Activated T-helper 2 cell treated with anti-CD3 and anti-CD28 coated beads, Interferon-gamma antibody, Interleukin-2, Interleukin-4, amounts not matched to agents 10 μg/mL and 5 μg/mL and 100 μg/mL, durations not matched to agents 14 hours and 24 hours and 36 hours (primary cell): ENCODE measurements at regions not wholly inside any gene's neighbourhood (a gene's known extent, or its start where the extent isn't known, plus 50 kb on each side); places are given as distances from the start of the nearest gene placed in this dataset.
"Not testable (repeated sequence)": the region's sequence is repeated elsewhere in the genome, so short reads cannot be mapped to it uniquely, and the experiment has no call there.

Experiments used
- DNase-seq: peaks from one replicate; pipeline ENCODE4 v3.0.0; 2021; ENCODE audit warnings: low spot score
- H3K27ac Mint-ChIP-seq: one replicate; pipeline ENCODE4 v1.8.0; 2021; ENCODE audit warnings: mixed read lengths
- H3K27me3 Mint-ChIP-seq: one replicate; pipeline ENCODE4 v1.8.0; 2021; ENCODE audit warnings: low read depth, mixed read lengths
- H3K36me3 Mint-ChIP-seq: one replicate; pipeline ENCODE4 v1.8.0; 2021; ENCODE audit warnings: low read depth, mixed read lengths
- H3K4me1 Mint-ChIP-seq: one replicate; pipeline ENCODE4 v1.8.0; 2021; ENCODE audit warnings: low read depth, mixed read lengths
- H3K4me3 Mint-ChIP-seq: one replicate; pipeline ENCODE4 v1.8.0; 2021; ENCODE audit warnings: low read depth, mild to moderate bottlenecking, moderate library complexity, mixed read lengths
- H3K9me3 Mint-ChIP-seq: one replicate; pipeline ENCODE4 v1.8.0; 2021; ENCODE audit warnings: mixed read lengths
- intact Hi-C: fragments of 100-400 bp; cut with micrococcal nuclease; formaldehyde crosslinking; loops from one replicate; pipeline ENCODE4 v1.15.1; 2023

DNA sequence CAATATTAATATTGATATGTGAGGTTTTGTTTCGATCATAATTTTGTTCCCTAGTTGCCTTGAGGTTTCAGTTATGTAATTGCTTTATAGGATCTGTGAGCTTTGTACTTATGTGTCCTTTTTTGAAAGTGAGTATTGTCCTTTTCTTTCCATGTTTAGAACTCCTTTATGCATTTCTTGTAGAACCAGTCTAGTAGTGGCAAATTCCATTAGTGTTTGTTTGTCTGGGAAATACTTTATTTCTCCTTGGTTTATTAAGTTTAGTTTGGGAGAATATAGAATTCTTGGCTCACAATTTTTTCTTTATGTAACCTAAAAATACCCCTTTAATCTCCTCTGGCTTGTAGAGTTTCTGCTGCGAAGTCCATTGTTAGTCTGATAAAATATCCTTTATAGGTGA is 127.5 kb upstream of the KITLG start:
- no peaks in the 10 kb centered on the region for H3K36me3 Mint-ChIP-seq
- intact Hi-C loops: no loop called here
- H3K4me3 Mint-ChIP-seq: no peak overlapping the region
- no peak for DNase-seq
- no peaks in the 10 kb centered on the region for H3K4me1 Mint-ChIP-seq
- H3K27me3 Mint-ChIP-seq: no peaks in the 10 kb centered on the region
- H3K27ac Mint-ChIP-seq: no peak overlapping the region
- peaks cover 12% of the 10 kb centered on the region for H3K9me3 Mint-ChIP-seq

DNA sequence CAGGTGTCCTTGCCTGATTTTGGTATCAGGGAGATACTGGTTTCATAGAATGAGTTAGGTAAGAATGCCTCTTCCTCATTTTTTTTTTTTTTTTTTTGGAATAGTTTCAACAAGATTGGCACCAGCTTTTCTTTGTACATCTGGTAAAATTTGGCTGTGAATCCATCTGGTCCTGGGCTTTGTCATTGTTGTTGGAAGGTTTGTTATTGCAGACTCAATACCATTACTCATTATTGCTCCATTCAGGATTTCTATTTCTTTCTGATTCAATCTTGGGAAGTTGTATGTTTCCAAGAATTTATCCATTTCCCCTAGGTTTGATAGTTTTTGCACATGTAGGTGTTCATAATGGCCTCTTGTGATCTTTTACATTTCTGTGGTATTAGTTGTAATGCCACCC is 126.0 kb upstream of the KITLG start:
- Mint-ChIP-seq H3K27me3 (no peaks in the 10 kb centered on the region), H3K27ac (no peak overlapping the region), H3K4me3 (no peak overlapping the region), H3K4me1 (no peaks in the 10 kb centered on the region), H3K36me3 (no peaks in the 10 kb centered on the region), H3K9me3 (peaks cover 12% of the 10 kb centered on the region)
- no peak for DNase-seq
- intact Hi-C loops: no loop called here

DNA sequence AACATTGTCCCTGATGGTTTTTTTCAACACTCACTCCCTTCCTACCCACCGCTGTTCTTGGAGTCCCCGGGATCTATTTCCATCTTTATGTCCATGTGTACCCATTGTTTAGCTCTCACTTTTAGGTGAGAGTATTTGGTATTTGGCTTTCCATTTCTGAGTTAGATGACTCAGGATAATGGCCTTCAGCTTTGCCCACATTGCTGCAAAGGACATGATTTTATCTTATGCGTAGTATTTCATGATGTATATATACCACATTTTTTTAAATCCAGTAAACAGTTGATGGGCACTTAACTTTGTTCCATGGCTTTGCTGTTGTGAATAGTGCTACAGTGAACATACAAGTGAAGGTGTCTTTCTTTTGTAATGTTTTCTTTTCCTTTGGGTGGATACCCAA is 123.5 kb upstream of the KITLG start:
- no peak for DNase-seq
- Mint-ChIP-seq H3K4me3 (no peak overlapping the region), H3K9me3 (peaks cover 12% of the 10 kb centered on the region), H3K4me1 (no peaks in the 10 kb centered on the region), H3K27ac (no peak overlapping the region), H3K36me3 (no peaks in the 10 kb centered on the region), H3K27me3 (no peaks in the 10 kb centered on the region)
- intact Hi-C loops: no loop called here

DNA sequence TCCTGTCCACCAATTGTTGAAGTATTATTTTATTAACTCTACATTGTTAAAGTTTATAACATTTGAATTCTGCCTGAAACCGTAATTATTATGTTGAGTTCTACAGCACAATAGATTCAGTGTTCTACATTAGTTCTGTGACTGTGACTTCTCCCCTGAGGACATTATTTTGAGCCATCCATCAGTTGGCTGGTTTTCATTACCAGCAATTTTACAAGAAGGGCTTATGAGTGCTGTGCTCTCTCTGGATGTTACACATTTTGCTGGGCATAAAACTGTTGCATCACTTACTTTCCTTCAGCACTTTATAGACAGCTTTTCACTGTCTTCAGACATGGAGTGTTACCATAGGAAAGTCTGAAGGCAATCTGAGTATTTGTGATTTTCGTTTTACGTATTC is 118.2 kb upstream of the KITLG start:
- Mint-ChIP-seq H3K4me1 (no peaks in the 10 kb centered on the region), H3K4me3 (no peak overlapping the region), H3K36me3 (no peaks in the 10 kb centered on the region), H3K27ac (no peak overlapping the region), H3K27me3 (no peaks in the 10 kb centered on the region), H3K9me3 (peaks cover 4% of the 10 kb centered on the region)
- no peak for DNase-seq
- intact Hi-C loops: no loop called here

DNA sequence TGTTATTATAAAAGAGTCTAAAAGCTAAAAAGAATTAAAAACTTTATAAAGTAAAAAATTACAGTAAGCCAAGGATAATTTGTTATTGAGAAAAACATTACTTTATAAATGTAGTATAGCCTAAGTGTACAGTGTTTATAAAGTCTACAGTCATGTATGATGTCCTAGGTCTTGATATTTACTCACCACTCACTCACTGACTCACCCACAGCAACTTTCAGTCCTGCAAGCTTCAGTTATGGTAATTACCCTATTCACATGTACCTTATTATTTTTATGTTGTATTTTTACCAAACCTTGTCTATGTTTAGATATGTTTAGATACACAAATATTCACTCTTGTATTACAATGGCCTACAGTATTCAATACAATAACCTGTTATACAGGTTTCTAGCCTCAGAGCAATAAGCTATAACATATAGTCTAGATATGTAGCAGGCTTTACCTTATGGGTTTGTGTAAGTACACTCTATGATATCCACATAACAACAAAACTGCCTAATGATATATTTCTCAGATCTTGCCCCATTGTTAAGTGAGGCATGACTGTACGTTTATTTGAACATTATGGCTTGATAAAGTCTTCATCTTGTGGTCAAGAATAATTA is 113.7 kb upstream of the KITLG start:
- Mint-ChIP-seq H3K27me3 (no peaks in the 10 kb centered on the region), H3K4me3 (no peak overlapping the region), H3K9me3 (peaks cover 4% of the 10 kb centered on the region), H3K4me1 (no peaks in the 10 kb centered on the region), H3K36me3 (no peaks in the 10 kb centered on the region), H3K27ac (no peak overlapping the region)
- intact Hi-C loops: no loop called here
- DNase-seq: no peak

DNA sequence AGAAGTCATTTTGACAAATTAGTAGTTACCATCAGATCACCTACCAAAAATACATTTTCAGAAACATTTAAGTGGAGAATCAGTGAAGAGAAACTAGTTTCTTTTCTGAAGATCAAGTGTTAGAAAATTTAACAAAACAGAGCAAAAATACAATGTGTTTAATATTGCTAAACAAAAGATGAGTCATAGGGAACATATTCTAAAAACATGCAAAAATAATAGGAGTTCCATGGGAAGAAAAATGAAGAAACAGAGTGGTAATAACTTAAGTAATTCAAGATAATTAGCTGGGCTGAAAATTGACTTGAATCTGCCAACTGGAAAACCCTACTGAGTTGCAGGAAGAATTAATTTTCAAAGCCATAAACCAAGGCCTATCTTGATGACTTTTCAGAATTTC is 111.5 kb upstream of the KITLG start:
- no peak for DNase-seq
- no peak overlapping the region for H3K27ac Mint-ChIP-seq
- peaks cover 4% of the 10 kb centered on the region for H3K9me3 Mint-ChIP-seq
- H3K4me3 Mint-ChIP-seq: no peak overlapping the region
- no peaks in the 10 kb centered on the region for H3K27me3 Mint-ChIP-seq
- no peaks in the 10 kb centered on the region for H3K4me1 Mint-ChIP-seq
- intact Hi-C loops: no loop called here
- no peaks in the 10 kb centered on the region for H3K36me3 Mint-ChIP-seq

DNA sequence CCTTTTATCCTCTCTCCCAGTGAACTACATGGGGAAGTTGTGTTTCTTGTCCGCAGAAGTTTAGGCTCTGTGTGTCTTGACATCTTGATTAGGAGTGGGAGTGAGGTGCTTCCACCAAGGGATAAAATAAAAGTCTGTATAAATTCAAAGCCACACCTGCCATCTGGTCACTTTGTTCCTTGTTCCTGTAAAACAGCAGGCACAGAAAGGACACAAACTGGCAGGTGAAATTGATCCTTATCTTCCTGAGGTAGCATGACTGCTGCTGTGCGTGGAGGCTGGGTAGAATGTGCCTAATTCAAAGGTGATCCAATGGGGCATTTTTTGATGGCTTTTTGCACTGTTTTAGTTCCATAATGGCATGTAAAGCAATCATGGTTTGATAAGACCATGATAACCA is 104.3 kb upstream of the KITLG start:
- H3K36me3 Mint-ChIP-seq: no peaks in the 10 kb centered on the region
- H3K27ac Mint-ChIP-seq: no peak overlapping the region
- no peaks in the 10 kb centered on the region for H3K9me3 Mint-ChIP-seq
- intact Hi-C loops: no loop called here
- H3K4me3 Mint-ChIP-seq: no peak overlapping the region
- no peaks in the 10 kb centered on the region for H3K4me1 Mint-ChIP-seq
- H3K27me3 Mint-ChIP-seq: no peaks in the 10 kb centered on the region
- DNase-seq: no peak

DNA sequence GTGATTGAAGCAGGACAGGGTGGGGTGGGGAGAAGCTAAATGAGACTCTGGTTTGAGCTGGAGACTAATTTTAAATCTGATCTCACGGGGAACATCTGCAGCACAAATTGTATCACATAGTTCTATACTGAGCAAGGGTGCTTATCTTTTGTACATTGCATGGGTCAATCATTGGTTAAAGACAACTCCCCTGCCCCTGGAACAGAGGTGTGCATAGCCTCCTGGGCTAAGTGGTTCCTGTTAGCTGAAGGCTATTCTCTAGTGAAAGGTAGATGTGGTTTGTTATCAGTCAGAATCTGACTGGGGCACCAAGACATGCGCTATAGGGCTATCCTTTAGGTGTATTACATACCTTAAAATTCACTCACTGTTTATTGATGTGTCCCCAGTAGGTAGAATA is 103.9 kb upstream of the KITLG start:
- Mint-ChIP-seq H3K4me3 (no peak overlapping the region), H3K36me3 (no peaks in the 10 kb centered on the region), H3K27me3 (no peaks in the 10 kb centered on the region), H3K4me1 (no peaks in the 10 kb centered on the region), H3K9me3 (no peaks in the 10 kb centered on the region), H3K27ac (no peak overlapping the region)
- intact Hi-C loops: no loop called here
- DNase-seq: no peak

DNA sequence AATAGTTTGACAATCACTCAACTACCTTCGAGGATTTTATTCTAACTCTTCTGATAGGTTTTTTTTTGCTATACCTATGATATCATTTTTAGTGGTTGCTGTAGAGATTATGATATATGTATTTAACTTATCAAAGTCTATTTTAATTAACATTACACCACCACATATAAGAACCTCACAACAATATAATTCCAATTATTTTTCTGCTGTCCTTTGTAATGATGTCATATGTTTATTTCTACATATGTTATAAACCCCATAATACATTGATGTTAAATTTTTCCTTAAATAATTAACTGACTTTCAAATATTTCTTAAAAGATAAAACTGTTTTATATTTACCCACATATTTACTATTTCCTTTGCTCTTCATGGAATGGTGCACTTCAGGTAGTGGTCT is 103.4 kb upstream of the KITLG start:
- intact Hi-C loops: no loop called here
- Mint-ChIP-seq H3K27me3 (no peaks in the 10 kb centered on the region), H3K9me3 (no peaks in the 10 kb centered on the region), H3K27ac (no peak overlapping the region), H3K4me3 (no peak overlapping the region), H3K36me3 (no peaks in the 10 kb centered on the region), H3K4me1 (no peaks in the 10 kb centered on the region)
- no peak for DNase-seq

DNA sequence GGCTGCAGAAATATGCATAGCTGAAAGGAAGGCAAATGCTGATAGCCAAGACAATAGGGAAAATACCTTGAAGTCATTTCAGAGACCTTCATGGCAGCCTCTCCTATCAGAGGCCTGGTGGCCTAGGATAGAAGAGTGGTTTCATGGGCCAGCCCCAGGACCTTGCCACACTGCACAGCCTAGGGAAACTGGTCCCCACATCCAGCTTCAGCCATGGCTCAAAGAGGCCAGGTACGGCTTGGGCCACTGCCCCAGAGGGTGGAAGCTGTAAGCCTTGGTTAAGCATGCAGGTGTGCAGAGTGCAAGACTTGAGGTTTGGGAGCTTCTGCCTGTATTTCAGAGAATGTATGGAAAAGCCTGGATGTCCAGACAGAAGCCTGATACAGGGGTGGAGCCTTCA is 101.0 kb upstream of the KITLG start:
- no peaks in the 10 kb centered on the region for H3K36me3 Mint-ChIP-seq
- H3K27me3 Mint-ChIP-seq: no peaks in the 10 kb centered on the region
- H3K27ac Mint-ChIP-seq: no peak overlapping the region
- H3K4me3 Mint-ChIP-seq: no peak overlapping the region
- no peaks in the 10 kb centered on the region for H3K4me1 Mint-ChIP-seq
- H3K9me3 Mint-ChIP-seq: no peaks in the 10 kb centered on the region
- intact Hi-C loops: no loop called here
- no peak for DNase-seq

DNA sequence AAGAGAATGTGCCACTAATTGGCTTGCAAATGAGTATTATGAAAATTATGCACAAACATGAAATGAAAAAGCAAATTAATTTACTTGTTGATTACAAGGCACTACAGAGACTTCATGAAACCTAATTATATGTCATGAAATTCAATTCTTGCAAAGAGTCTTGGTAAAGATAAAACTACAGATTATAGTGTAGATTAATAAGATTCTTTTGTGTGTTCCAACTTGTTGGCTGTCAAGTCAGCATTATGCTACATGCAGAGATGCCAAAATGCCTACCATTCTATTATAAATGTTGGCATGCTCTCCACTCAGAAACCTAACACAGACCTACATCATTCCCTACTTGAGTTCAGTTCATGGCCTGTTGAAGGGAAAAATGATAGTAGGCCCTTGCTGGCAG is 97.2 kb upstream of the KITLG start:
- intact Hi-C loops: no loop called here
- H3K36me3 Mint-ChIP-seq: no peaks in the 10 kb centered on the region
- no peak for DNase-seq
- H3K27me3 Mint-ChIP-seq: no peaks in the 10 kb centered on the region
- no peak overlapping the region for H3K4me3 Mint-ChIP-seq
- no peak overlapping the region for H3K27ac Mint-ChIP-seq
- H3K9me3 Mint-ChIP-seq: no peaks in the 10 kb centered on the region
- no peaks in the 10 kb centered on the region for H3K4me1 Mint-ChIP-seq

DNA sequence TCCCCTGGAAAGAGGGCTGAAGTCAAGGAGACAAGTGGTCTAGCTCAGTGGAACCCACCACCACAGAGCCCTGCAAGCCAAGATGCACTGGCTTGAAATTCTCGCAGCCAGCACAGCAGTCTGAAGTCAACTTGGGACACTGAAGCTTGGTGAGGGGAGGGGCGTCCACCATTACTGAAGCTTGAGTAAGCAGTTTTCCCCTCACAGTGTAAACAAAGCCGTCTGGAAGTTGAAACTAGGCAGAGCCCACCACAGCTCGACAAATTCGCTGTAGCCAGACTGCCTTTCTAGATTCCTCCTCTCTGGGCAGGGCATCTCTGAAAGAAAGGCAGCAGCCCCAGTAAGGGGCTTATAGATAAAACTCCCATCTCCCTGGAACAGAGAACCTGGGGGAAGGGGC is 87.3 kb upstream of the KITLG start:
- H3K36me3 Mint-ChIP-seq, H3K27me3 Mint-ChIP-seq, H3K4me3 Mint-ChIP-seq, DNase-seq, H3K4me1 Mint-ChIP-seq, intact Hi-C loops, H3K27ac Mint-ChIP-seq, H3K9me3 Mint-ChIP-seq: not testable (repeated sequence)

DNA sequence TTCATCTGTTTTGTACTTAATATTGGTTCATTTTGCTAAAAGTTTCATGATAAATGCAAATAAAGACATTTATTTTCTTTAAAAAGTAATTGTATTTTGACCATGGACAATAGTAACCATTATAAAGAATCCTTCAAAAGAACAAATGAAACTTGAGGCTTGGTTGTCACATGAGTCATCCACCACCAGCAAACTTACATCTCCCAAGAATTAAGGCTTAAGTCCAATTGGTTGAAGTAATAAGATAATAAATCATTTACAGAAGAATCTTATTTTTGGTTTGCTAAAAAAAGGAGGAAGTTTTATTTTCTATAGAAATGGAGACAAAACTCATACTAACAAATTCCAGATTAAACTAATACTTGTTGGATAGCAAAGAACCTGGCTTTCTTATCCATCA is 84.8 kb upstream of the KITLG start:
- intact Hi-C loops: no loop called here
- Mint-ChIP-seq H3K9me3 (no peaks in the 10 kb centered on the region), H3K36me3 (no peaks in the 10 kb centered on the region), H3K4me3 (no peak overlapping the region), H3K4me1 (no peaks in the 10 kb centered on the region), H3K27ac (no peak overlapping the region), H3K27me3 (no peaks in the 10 kb centered on the region)
- no peak for DNase-seq

DNA sequence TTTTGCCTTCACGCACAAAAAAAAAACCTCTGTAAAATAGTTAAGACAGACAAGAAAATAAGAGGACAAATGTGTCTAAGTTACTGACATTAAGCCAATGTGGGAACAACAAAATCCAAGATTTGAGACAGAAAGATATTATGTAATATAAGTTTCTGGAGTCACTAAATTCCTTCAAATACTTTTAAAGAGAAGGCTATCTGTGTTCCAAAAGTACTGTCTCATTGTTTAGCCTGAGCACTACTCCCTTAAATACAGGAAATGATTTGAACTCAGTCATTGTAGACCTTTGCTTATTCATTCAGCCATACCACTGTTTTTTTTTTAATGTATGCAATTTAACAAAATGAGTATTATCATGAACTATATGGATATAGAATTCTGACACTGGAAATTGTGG is 82.7 kb upstream of the KITLG start:
- H3K4me1 Mint-ChIP-seq: no peaks in the 10 kb centered on the region
- no peak for DNase-seq
- intact Hi-C loops: no loop called here
- H3K27ac Mint-ChIP-seq: no peak overlapping the region
- H3K4me3 Mint-ChIP-seq: no peak overlapping the region
- no peaks in the 10 kb centered on the region for H3K9me3 Mint-ChIP-seq
- no peaks in the 10 kb centered on the region for H3K36me3 Mint-ChIP-seq
- no peaks in the 10 kb centered on the region for H3K27me3 Mint-ChIP-seq
